Neutrophil (primary cell): ENCODE measurements at regions not wholly inside any gene's neighbourhood (a gene's known extent, or its start where the extent isn't known, plus 50 kb on each side); places are given as distances from the start of the nearest gene placed in this dataset.

Experiments
- H3K27ac ChIP-seq: fragments of 200-600 bp; sonication (generic); 2 replicates; pipeline ENCODE4 v1.5.1; 2016; ENCODE audit warnings: mild to moderate bottlenecking, moderate library complexity
- H3K27me3 ChIP-seq: fragments of 200-600 bp; sonication (generic); 2 replicates; pipeline ENCODE4 v1.6.0; 2016; ENCODE audit warnings: mild to moderate bottlenecking
- H3K36me3 ChIP-seq: fragments of 200-600 bp; sonication (generic); 2 replicates; pipeline ENCODE4 v1.5.1; 2017
- H3K4me1 ChIP-seq, 2 experiments: fragments of 200-600 bp in 1 of 2; sonication (generic) in 1 of 2; 1 replicate in 1 of 2; 2 replicates in 1 of 2; pipeline versions ENCODE4 v1.5.1 to v1.6.1; 2013 to 2016; ENCODE audit warnings: low read depth in 1 of 2, low read length in 1 of 2, mild to moderate bottlenecking in 1 of 2, moderate library complexity in 1 of 2; ENCODE audit not compliant: control insufficient read depth in 1 of 2, insufficient read depth in 1 of 2
- H3K4me3 ChIP-seq, 2 experiments: fragments of 200-600 bp in 1 of 2; sonication (generic) in 1 of 2; 1 replicate in 1 of 2; 2 replicates in 1 of 2; pipeline ENCODE4 v1.5.1; 2013 to 2016; ENCODE audit warnings: low read depth in 1 of 2, low read length in 1 of 2, mild to moderate bottlenecking in 1 of 2, moderate library complexity in 1 of 2
- H3K9me3 ChIP-seq: fragments of 200-600 bp; sonication (generic); 2 replicates; pipeline ENCODE4 v1.5.1; 2016
- TF ChIP-seq, protein P1 (sequence below): fragments of 200-600 bp; sonication (generic); IDR thresholded peaks from 2 replicates; pipeline ENCODE4 v1.5.1; 2016; ENCODE audit warnings: antibody characterized with exemption

DNA sequence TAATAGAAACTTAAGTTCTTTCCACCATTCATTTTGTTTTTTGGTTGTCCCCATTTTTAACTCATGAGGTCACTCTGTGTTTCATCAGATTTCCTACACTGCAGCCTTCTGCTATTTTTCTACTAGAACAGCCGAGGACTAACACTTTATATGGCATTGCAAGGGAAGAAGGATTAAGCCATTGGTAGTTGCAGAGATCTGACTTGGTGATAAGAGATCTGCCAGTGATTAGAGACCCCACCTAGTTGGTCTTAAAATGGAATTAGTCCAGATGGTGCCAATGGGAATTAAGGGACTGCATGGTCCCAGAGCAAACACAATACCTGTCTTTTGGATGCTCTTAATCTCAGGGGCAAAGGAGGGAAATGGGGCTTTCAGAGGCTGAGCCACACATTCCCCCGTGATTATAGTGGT lies 125.5 kb upstream of the TMEM170B start:
- peaks cover 14 to 19% of the 10 kb centered on the region in 2 experiments for H3K4me1 ChIP-seq
- H3K27ac ChIP-seq = no peak overlapping the region
- no peaks in the 10 kb centered on the region for H3K27me3 ChIP-seq
- TF ChIP-seq, protein P1, sequence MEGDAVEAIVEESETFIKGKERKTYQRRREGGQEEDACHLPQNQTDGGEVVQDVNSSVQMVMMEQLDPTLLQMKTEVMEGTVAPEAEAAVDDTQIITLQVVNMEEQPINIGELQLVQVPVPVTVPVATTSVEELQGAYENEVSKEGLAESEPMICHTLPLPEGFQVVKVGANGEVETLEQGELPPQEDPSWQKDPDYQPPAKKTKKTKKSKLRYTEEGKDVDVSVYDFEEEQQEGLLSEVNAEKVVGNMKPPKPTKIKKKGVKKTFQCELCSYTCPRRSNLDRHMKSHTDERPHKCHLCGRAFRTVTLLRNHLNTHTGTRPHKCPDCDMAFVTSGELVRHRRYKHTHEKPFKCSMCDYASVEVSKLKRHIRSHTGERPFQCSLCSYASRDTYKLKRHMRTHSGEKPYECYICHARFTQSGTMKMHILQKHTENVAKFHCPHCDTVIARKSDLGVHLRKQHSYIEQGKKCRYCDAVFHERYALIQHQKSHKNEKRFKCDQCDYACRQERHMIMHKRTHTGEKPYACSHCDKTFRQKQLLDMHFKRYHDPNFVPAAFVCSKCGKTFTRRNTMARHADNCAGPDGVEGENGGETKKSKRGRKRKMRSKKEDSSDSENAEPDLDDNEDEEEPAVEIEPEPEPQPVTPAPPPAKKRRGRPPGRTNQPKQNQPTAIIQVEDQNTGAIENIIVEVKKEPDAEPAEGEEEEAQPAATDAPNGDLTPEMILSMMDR = no peak
- no peak overlapping the region for H3K4me3 ChIP-seq
- H3K9me3 ChIP-seq = no peaks in the 10 kb centered on the region
- no peaks in the 10 kb centered on the region for H3K36me3 ChIP-seq

DNA sequence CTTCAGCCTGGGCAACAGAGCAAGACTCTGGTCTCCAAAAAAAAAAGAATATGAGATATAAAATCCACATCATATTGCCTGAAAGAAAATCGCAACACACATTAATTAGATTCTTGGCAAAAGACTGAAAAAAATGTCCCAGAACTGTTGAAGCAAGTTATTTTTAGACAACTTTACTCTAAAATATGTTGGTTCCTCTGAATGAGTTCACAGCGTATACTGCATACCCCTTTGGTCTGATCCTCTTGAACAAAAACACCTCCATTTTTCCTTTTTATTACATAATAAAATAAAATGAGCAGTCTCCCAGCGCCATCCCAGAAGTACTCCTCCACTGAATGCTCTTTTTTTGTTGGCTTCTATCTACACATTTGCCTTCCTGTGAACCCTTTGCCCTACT lies 126.0 kb upstream of the TMEM170B start:
- H3K9me3 ChIP-seq = no peaks in the 10 kb centered on the region
- peaks cover 14 to 19% of the 10 kb centered on the region in 2 experiments for H3K4me1 ChIP-seq
- H3K27ac ChIP-seq = no peak overlapping the region
- H3K27me3 ChIP-seq = no peaks in the 10 kb centered on the region
- H3K36me3 ChIP-seq = no peaks in the 10 kb centered on the region
- H3K4me3 ChIP-seq = no peak overlapping the region
- TF ChIP-seq, protein P1 = no peak

DNA sequence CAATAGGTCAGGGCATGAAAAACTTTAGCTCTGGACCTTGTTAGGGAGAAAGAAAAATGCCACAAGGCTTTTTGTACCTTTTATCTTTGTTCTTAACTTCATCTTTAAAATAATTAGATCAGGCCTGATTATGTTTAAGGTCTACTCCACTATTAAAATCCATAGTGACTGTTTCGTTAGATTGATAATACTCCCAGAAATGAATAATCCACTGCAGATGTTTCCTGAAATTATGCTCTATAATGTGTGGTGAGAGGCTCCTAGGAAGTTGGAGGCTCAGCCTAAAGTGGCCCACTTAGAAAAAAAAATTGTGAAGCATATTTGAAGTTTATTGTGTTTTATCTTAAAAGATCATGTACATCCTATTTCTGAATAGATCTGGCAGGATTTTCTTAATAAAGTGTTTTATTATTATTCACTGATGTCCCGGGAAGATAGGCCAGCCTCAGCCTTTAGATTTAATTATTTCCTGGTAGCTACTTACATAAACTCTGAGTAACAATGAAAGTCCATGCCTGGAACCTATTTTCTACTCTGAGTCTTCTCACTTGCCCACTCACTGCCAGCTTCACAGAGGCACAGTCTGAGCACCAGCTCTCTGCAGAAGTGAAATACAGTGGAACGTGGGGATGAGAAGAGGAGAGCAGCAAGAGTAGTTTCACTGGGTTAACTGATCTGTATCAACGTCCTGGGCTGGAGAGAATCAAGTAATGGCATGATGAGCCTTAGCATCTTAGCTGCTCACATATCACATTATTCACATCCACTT lies 126.8 kb upstream of the TMEM170B start:
- Histone ChIP-seq H3K4me3 (no peak overlapping the region), H3K27me3 (no peaks in the 10 kb centered on the region), H3K27ac (no peak overlapping the region), H3K4me1 (peaks cover 14 to 19% of the 10 kb centered on the region in 2 experiments), H3K36me3 (no peaks in the 10 kb centered on the region), H3K9me3 (no peaks in the 10 kb centered on the region)
- TF ChIP-seq, protein P1 = no peak

DNA sequence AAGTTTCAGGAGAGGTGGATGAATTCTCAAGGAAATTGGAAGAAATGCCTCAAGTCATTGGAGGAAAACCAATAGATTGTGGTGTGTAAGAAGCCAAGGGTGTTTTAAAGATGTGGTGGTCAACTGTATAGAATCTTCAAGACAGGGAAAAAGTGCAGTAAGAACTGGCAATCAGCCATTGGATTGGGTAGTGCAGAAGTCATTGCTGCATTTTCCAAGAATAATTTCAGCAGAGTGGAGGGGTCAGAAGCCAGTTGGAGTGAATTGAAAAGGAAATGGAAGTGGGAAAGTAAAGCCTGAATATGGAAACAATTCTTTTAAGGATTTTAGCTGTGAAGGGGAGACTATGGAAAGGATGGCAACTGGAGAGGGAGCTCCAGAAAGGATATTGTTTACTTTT lies 128.2 kb upstream of the TMEM170B start:
- peaks cover 13 to 16% of the 10 kb centered on the region in 2 experiments for H3K4me1 ChIP-seq
- H3K27me3 ChIP-seq = no peaks in the 10 kb centered on the region
- TF ChIP-seq, protein P1 = no peak
- H3K4me3 ChIP-seq = no peak overlapping the region
- H3K9me3 ChIP-seq = no peaks in the 10 kb centered on the region
- H3K36me3 ChIP-seq = no peaks in the 10 kb centered on the region
- no peak overlapping the region for H3K27ac ChIP-seq

DNA sequence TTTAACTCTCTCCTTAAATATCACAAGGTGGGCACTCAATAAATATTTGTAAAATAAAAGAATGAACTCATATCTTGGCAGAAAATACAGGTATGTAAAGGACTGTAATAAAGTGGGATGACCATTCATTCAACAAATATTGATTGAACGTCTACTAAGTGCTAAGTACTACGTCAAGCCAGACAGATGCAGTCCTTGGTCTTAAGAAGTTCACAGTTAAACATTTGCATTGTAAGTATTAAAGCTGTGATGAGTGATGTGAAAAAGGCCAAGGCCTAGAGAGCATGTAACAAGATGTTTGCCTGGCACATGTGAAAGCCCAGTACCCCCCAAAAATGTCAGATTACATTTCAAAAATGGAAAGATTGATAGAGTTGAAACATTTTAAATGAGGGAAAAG lies 130.1 kb upstream of the TMEM170B start:
- TF ChIP-seq, protein P1 = no peak
- H3K27me3 ChIP-seq = no peaks in the 10 kb centered on the region
- no peaks in the 10 kb centered on the region for H3K36me3 ChIP-seq
- no peaks in the 10 kb centered on the region for H3K9me3 ChIP-seq
- H3K4me3 ChIP-seq = no peak overlapping the region
- peaks cover 6% of the 10 kb centered on the region in 2 experiments for H3K4me1 ChIP-seq
- no peak overlapping the region for H3K27ac ChIP-seq
